GM20000 (cell line): ENCODE measurements at regions not wholly inside any gene's neighbourhood (a gene's known extent, or its start where the extent isn't known, plus 50 kb on each side); places are given as distances from the start of the nearest gene placed in this dataset.

Experiments
- DNase-seq: peaks from one replicate; pipeline ENCODE4 v3.0.0; 2012; ENCODE audit warnings: low spot score
- TF ChIP-seq, protein P1 (sequence below): IDR thresholded peaks from 2 replicates; pipeline ENCODE4 v1.5.1; 2012; ENCODE audit warnings: mild to moderate bottlenecking, control low read depth; ENCODE audit errors: extremely low read depth, missing control alignments

- TF ChIP-seq, protein P1, sequence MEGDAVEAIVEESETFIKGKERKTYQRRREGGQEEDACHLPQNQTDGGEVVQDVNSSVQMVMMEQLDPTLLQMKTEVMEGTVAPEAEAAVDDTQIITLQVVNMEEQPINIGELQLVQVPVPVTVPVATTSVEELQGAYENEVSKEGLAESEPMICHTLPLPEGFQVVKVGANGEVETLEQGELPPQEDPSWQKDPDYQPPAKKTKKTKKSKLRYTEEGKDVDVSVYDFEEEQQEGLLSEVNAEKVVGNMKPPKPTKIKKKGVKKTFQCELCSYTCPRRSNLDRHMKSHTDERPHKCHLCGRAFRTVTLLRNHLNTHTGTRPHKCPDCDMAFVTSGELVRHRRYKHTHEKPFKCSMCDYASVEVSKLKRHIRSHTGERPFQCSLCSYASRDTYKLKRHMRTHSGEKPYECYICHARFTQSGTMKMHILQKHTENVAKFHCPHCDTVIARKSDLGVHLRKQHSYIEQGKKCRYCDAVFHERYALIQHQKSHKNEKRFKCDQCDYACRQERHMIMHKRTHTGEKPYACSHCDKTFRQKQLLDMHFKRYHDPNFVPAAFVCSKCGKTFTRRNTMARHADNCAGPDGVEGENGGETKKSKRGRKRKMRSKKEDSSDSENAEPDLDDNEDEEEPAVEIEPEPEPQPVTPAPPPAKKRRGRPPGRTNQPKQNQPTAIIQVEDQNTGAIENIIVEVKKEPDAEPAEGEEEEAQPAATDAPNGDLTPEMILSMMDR = no peak
- DNase-seq = no peak
Measured at GRCh38 chr1:61523229-61523628, 201.7 kb downstream of the TM2D1 start.

DNA sequence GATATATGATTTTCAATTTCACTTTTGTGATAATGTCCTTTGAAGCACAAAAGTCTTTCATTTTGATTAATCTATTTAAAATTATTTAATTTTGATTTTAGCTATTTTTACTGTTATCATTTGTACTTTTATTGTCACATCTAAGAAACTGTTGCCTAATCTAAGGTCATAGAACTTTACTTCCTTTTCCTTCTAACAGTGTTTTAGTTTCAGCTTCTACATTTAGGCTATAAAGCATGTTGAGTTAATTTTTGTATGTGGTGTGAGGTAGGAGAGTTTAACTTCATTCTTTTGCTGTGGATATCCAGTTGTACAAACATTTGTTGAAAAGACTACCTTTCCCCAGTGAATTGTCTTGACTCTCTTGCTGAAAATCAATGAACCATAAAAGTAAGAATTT is 204.5 kb downstream of the TM2D1 start:
- DNase-seq = no peak
- TF ChIP-seq, protein P1 = no peak

DNA sequence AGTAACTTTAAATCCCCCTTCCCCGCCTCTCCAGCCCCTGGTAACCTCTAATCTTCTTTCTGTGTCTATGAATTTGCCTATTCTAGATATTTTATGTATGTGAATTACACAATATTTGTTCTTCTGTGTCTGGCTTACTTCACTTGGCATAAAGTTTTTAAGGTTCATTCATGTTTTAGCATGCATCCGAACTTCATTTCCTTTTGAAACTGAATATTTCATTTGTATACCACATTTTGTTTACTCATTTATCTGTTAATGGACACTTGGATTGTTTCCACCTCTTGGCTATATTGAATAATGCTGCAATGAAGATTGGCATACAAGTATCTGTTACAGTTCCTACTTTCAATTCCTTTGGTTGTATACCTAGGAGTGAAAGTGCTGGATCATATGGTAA is 205.3 kb downstream of the TM2D1 start:
- DNase-seq = no peak
- TF ChIP-seq, protein P1 = no peak

- no peak for DNase-seq
- TF ChIP-seq, protein P1 = no peak
Measured at GRCh38 chr1:61518670-61519400, 206.1 kb downstream of the TM2D1 start.

DNA sequence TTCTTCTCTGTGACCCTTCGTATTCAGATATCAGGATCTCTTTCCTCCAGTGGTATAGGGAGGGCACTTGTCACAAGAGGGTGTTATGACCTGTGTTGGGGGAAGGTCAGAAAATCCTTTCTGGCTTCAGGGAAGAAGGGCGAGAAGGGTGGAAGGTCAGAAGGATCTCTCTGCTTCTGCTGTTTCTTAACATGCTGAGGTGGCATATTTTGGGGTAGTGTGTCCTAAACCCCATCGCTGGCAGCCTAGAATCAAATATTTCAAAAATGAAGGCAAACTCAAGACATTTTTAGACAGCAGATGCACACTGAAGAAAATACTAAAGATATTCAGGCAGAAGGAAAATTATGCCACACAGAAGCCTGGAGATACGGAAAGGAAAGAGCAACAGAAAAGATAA is 207.6 kb downstream of the TM2D1 start:
- TF ChIP-seq, protein P1 = no peak
- DNase-seq = no peak

DNA sequence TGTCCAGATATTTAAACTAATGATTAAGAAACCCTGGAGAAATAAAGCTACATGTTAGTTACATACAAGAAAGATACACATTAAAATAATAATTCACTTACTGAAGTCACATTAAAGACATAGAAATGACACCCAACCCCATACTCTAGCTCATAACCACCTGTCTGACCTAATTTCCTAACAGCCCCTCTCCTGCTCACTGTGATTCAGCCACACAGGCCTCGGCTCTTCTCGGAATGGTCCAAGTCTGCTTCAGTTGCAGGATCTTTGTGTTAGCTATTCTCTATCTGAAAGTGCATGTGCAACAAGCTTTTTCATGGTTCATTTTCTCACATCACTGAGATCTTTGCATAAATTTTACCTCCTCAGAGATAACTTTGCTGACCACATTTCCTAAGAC is 209.8 kb downstream of the TM2D1 start:
- TF ChIP-seq, protein P1 = no peak
- no peak for DNase-seq
